ENCODE measurements at regions not wholly inside any gene's neighbourhood (a gene's known extent, or its start where the extent isn't known, plus 50 kb on each side); places are given as distances from the start of the nearest gene placed in this dataset.
A peak's percentile ranks its signal among the peaks of the same experiment; 100 is the strongest.

DNA sequence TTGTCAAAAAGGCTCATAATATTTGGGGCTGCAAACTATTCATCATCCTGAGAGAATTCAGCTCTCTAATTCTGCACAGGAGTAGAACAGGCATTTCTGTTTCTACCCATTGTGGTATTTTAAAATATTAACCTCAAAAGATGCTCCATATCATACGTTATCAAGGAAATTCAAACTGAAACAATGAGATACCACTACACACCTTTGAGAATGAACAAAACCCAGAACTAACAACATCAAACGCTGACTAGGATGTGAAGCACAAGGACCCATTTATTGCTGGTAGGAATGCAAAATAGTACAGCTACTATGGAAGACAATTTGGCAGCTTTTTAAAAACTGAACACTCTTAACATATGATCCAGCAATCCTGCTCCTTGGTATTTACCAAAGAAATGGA is 171.8 kb downstream of the DUSP6 start:
- Histone ChIP-seq H3K27me3 (ENCODE audit: control insufficient read depth in 2 of 2, insufficient read depth in 2 of 2, low read length in 2 of 2) (no peaks in the 10 kb centered on the region), H3K79me2 (ENCODE audit: insufficient read depth, low read length) (no peaks in the 10 kb centered on the region), H3K4me2 (replicated peaks; ENCODE audit: extremely low read depth, low read length, poor library complexity, severe bottlenecking) (peak overlapping the region; percentile 50), H3K9me3 (replicated peaks in 1 of 2; ENCODE audit: control insufficient read depth in 1 of 2, insufficient read depth in 1 of 2, low read length in 2 of 2) (no peaks in the 10 kb centered on the region), H4K20me1 (ENCODE audit: insufficient read depth, low read length) (no peaks in the 10 kb centered on the region), H3K4me1 (ENCODE audit: control insufficient read depth in 1 of 2, insufficient read depth in 2 of 2, low read length in 2 of 2) (peaks cover 67 to 79% of the 10 kb centered on the region in 2 donors), H3K36me3 (replicated peaks in 1 of 2; ENCODE audit: control insufficient read depth in 1 of 2, insufficient read depth in 2 of 2, low read length in 2 of 2) (no peaks in the 10 kb centered on the region), H3K9ac (ENCODE audit: insufficient read depth, low read length, poor library complexity, severe bottlenecking) (no peak overlapping the region), H2AFZ (ENCODE audit: insufficient read depth, low read depth, low read length, poor library complexity, severe bottlenecking) (no peak overlapping the region), H3K4me3 (replicated peaks in 1 of 3; ENCODE audit: low read depth in 2 of 3, low read length in 3 of 3) (peak overlapping the region in 1 of 3 experiments; percentile 25), H3K27ac (ENCODE audit: low read depth in 1 of 2, low read length in 2 of 2) (peak overlapping the region in 1 of 2 donors; percentile 72)
- intact Hi-C loops (cut with micrococcal nuclease), result no loop called here
- Mint-ChIP-seq H3K27ac (peak overlapping the region; percentile 67 to 94 (median 92)), H3K4me1 (peaks cover 56% of the 10 kb centered on the region), H3K9me3 (no peaks in the 10 kb centered on the region), H3K27me3 (ENCODE audit: low read depth in 3 of 3) (no peaks in the 10 kb centered on the region), H3K36me3 (peaks cover 3% of the 10 kb centered on the region in 2 donors), H3K4me3 (peak overlapping the region in 1 of 2 donors; percentile 42)
- DNase-seq, result no peak
- TF ChIP-seq, protein P1, sequence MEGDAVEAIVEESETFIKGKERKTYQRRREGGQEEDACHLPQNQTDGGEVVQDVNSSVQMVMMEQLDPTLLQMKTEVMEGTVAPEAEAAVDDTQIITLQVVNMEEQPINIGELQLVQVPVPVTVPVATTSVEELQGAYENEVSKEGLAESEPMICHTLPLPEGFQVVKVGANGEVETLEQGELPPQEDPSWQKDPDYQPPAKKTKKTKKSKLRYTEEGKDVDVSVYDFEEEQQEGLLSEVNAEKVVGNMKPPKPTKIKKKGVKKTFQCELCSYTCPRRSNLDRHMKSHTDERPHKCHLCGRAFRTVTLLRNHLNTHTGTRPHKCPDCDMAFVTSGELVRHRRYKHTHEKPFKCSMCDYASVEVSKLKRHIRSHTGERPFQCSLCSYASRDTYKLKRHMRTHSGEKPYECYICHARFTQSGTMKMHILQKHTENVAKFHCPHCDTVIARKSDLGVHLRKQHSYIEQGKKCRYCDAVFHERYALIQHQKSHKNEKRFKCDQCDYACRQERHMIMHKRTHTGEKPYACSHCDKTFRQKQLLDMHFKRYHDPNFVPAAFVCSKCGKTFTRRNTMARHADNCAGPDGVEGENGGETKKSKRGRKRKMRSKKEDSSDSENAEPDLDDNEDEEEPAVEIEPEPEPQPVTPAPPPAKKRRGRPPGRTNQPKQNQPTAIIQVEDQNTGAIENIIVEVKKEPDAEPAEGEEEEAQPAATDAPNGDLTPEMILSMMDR (IDR thresholded peaks at IDR 0.05), result no peak
- WGBS (ENCODE audit: insufficient coverage), result no CpG with 5 or more reads among the region's 2 CpGs

DNA sequence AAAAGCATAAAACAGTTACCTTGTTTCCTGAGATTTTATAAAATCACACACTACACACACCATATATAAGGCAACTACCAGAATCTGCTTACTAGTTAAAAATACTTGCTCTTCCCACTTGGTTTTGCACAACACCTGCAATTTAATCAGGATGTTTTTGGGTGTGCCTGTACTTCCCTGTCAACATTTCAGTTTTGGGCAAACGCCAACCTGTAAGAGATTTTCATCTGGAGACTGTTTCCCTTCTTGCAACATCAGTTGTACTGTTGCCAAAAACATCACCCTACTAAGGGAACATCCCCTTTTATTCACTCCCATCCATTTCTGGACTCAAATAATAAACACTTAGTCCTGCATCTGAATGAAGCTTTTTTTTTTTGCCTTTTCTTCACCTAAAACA is 172.3 kb downstream of the DUSP6 start:
- Histone ChIP-seq H3K27me3 (ENCODE audit: control insufficient read depth in 2 of 2, insufficient read depth in 2 of 2, low read length in 2 of 2) (no peaks in the 10 kb centered on the region), H3K79me2 (ENCODE audit: insufficient read depth, low read length) (no peaks in the 10 kb centered on the region), H3K36me3 (replicated peaks in 1 of 2; ENCODE audit: control insufficient read depth in 1 of 2, insufficient read depth in 2 of 2, low read length in 2 of 2) (no peaks in the 10 kb centered on the region), H4K20me1 (ENCODE audit: insufficient read depth, low read length) (no peaks in the 10 kb centered on the region), H2AFZ (ENCODE audit: insufficient read depth, low read depth, low read length, poor library complexity, severe bottlenecking) (no peak overlapping the region), H3K4me1 (ENCODE audit: control insufficient read depth in 1 of 2, insufficient read depth in 2 of 2, low read length in 2 of 2) (peaks cover 64 to 75% of the 10 kb centered on the region in 2 donors), H3K27ac (ENCODE audit: low read depth in 1 of 2, low read length in 2 of 2) (peak overlapping the region in 1 of 2 donors; percentile 72), H3K4me3 (replicated peaks in 1 of 3; ENCODE audit: low read depth in 2 of 3, low read length in 3 of 3) (peak overlapping the region in 1 of 3 experiments; percentile 25), H3K9ac (ENCODE audit: insufficient read depth, low read length, poor library complexity, severe bottlenecking) (no peak overlapping the region), H3K4me2 (replicated peaks; ENCODE audit: extremely low read depth, low read length, poor library complexity, severe bottlenecking) (peak overlapping the region; percentile 50), H3K9me3 (replicated peaks in 1 of 2; ENCODE audit: control insufficient read depth in 1 of 2, insufficient read depth in 1 of 2, low read length in 2 of 2) (no peaks in the 10 kb centered on the region)
- peak overlapping the region; percentile 67 to 94 (median 92) for H3K27ac Mint-ChIP-seq
- H3K4me1 Mint-ChIP-seq, result peaks cover 56% of the 10 kb centered on the region
- 0% methylated on average over 1 of the region's 1 CpG for WGBS (ENCODE audit: insufficient coverage)
- H3K9me3 Mint-ChIP-seq, result no peaks in the 10 kb centered on the region
- intact Hi-C loops (cut with micrococcal nuclease), result no loop called here
- TF ChIP-seq, protein P1 (IDR thresholded peaks at IDR 0.05), result no peak
- H3K27me3 Mint-ChIP-seq (ENCODE audit: low read depth in 3 of 3), result no peaks in the 10 kb centered on the region
- peak overlapping the region in 1 of 2 donors; percentile 42 for H3K4me3 Mint-ChIP-seq
- peak; percentile 77 to 95 (median 91) for DNase-seq
- H3K36me3 Mint-ChIP-seq, result peaks cover 3% of the 10 kb centered on the region in 2 donors

Measured in CD14-positive monocyte (primary cell).